GM19452 (cell line): ENCODE measurements at regions not wholly inside any gene's neighbourhood (a gene's known extent, or its start where the extent isn't known, plus 50 kb on each side); places are given as distances from the start of the nearest gene placed in this dataset.

Experiments used
- ATAC-seq: cut with Tn5 transposase; IDR thresholded peaks from one replicate; pipeline ENCODE4 v1.9.1; 2021; ENCODE audit not compliant: unreplicated experiment

DNA sequence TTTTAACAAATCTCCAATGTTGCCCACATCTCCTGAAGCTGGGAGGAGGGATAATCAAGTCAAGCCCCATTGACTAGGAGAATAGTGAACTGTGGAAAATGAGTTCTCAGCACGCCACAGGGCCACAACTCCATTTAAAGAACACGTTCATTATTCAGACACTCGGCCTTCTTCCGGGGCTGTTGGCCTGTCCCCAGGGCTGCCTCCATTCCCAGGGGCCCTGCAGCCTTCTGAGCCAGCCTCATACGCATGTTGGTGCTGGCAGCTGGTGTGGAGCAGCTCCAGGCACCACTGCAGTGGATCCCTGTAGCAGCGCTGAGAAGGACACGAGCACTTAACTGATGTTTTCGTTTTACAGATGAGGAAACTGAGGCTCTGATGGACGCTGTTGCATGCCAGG, 87.5 kb upstream of the RCN1 start:
- no peak for ATAC-seq

DNA sequence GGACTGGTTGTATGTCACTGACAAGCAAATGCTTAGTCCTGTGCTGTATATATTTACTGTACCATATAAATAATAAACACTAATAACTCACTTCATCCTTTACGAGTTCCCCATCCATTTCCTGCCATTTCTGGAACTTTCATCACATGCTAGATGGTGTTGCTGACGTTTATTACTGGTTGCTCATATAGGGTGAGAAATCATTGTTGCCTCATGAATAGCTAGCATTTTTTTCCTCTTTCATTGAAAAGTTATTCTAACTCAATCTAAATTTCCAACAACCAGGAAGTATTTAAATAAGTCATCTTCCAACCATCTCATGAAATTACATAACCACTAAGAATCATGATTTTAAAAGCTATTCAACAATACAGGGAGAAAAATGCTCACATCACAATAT, 88.6 kb upstream of the RCN1 start:
- ATAC-seq = no peak

DNA sequence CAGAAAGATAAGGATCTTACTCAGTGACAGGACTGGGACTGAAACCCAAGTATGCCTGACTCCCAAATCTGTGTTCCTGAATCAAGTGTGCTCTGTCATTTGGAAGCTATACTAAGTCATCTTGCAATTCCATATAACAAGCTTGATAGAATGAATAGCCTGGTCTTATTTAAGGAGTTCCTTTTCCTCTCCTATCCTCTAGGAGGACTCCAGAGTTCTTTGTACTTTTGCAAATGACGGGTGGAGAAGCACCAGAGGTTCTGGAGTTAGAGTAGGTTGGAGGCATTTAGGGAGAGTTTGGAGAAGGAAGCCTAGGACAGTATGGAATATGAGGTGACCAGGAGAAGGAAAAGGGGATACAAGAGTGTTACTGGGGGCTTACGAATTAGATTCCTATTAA, 92.9 kb upstream of the RCN1 start:
- ATAC-seq = no peak

DNA sequence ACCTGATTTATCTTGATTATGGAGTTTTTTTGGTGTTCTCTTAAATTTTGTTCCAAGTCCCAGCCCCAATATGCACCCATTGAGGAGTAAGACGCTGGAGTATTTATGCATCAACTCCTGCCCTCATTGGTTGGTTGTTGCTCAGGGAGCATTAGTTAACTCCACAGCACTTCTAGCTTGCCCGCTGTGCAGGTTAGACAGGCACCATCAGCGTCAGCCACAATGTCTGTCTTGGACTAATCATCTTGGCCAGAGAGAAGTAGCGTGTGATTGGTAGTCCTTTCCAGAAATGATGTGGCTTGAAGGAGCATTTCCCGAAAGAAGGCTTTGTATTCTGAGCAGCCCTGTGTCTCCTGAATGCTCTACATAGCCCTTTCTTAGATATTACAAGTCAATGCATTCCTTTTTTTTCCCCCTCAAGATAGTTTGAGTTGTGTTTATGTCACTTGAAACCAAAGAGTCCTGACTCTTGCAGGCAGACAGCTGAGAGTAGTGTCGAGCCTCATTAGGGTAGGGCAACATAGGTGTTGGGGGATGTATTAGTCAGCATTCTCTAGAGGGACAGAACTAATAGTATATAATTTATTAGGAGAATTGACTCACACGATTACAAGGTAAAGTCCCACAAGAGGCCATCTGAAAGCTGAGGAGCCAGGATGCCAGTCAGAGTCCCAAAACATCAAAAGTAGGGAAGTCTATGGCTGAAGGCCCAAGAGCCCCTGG, 94.6 kb upstream of the RCN1 start:
- no peak for ATAC-seq

DNA sequence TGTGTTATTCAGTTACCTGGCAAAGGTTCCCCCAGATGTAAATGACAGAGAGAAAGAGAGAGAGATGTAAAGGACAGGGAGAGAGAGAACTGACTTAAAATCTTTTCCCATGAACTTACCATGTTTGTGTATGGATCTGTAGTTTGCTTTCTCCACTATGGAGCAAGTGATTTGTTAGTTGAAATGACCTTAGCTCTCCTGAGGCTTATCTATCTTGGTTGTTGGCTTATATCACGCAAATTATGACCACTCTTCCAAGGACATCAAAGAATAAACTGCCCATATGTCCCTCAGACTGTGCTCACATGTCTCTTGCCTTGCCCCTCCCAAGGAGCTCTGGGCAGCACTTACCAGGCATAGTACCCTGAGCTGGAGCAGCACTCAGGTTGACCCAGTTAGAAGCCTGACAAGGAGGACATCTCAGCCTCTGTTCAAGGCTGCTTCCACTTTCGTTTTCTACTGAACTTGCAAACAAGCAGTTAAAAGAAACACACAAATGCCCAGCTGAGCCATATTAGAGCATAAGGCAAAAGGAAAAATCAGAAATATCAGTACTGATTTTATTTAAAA, 95.3 kb upstream of the RCN1 start:
- peak; percentile 69 for ATAC-seq

DNA sequence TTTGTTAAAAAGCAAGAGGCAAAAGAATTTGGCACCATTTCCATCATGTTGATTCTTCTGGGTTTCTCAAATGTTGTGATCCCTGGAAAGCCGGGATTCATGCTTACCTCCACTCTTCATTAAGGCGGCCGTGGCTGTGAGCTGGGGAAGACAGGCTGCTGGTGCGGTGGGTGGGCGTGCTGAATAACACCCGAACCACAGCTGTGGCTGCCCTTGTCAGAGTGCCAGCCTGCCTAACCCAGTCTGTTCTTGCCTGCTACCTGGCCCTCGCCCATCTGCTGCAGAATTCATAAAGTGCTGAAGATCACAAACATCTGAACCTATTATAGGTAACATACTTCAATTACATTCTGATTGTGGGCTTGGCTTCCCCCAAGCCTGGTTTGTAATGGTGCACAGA, 95.8 kb upstream of the RCN1 start:
- ATAC-seq = no peak

DNA sequence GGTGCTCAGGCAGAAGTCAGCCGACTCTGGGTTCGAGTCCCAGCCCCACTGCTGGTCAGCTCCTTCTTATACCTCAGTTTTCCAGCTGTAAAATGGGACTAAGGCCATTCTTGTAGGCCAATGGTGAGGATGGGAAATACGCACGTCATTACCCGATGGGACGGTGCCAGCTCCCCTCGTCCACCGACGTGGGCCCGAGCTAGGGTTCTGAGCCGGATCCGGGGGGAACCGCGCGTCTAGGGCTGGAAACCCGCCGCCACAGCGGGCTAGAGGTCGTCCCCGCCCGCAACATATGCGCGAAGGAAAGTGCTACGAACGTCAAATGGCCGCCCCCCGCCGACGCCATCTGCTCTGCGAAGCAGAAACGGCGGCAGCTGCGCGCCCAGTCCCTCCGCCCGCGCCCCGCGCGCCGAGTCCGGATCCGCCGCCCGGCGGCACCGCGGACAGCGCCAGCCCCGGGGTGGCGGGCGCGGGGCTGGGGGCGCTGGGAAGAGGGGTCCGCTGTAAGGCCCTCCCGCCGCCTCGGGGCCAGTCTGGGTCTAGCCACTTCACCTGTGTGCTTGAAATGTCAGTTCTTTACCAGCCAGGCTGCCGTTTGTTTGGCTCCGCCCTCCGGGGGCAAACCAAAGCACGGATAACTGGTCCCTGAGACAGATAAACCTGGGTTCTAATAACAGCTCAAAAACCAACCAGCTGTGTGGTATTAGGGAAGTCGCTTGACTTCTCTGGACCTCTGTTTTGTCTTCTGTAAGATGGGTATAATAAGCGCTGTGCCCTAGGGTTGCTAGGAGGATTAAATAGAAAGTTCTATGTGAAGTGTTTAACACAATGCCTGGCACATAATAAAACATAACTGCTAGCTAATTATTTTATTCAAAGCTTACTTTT, 103.5 kb upstream of the RCN1 start:
- ATAC-seq = no peak

DNA sequence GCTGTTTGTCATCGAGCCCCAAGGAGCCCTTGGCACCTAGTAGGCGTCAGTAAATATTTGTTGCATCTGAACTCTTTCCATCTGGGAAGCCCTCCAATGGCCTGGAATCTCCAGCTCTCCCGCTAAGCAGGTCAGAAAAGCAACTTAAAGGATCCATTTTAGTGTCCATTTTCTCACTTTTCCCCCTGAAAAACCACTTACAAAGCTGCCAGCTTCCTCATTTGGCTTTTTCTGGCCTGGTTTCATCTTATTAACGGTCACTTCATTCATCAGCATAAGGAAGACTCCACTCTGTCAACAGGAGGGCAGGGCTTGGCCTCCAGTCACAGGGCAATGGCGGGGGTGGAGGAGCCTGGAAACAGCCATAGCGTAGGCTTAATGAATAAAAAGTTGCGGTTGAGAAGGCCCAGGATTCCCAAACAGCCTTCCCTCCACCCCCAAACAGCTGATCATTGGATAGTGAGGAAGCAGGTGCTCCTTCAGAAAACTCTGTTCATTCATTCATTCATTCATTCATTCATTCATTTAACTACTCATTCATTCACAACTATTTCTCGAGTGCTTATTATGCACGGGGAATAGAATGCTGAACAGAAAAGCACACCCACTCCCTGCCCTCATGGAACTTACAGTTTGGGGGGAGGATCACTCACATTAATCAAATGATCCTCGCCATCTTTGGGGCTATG, 104.5 kb upstream of the RCN1 start:
- ATAC-seq = no peak

DNA sequence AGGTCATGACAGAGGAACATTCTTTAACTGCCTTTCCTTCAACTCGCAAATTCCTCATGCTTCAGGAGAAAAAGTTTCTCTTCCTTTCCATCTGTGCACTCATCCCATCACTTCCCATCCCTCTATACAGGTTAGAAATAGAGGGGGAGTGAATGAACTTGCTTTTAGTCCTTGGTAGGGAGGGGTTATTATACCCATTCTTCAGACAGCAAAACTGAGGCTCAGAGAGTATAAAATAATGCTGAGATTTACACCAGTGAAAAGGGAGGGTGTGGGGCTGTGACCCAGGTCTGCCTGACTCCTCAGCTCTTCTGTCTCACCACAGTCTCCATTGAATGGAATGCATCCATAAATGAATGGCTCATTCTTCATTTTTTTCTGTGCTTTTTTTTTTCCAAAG, 109.4 kb upstream of the RCN1 start:
- ATAC-seq = no peak

DNA sequence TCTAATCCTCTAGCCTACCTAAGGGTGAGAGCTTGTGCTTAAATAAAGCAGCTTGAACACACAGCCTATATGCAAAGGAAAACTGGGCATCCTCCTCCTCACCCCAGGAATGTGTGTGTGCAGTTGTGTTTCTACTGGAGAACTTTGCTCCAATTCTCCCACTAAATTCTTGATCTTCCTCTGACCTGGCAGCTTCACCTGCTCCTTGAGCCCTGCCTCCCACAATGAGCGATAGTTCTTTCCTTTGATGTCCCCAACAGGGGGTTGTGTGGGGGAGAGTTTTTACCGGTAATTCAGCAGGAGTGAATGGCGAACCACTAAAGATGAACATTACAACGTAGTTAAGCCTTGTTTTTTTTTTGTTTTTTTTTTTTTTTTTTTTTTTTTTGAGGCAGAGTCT, 113.5 kb upstream of the RCN1 start:
- no peak for ATAC-seq

DNA sequence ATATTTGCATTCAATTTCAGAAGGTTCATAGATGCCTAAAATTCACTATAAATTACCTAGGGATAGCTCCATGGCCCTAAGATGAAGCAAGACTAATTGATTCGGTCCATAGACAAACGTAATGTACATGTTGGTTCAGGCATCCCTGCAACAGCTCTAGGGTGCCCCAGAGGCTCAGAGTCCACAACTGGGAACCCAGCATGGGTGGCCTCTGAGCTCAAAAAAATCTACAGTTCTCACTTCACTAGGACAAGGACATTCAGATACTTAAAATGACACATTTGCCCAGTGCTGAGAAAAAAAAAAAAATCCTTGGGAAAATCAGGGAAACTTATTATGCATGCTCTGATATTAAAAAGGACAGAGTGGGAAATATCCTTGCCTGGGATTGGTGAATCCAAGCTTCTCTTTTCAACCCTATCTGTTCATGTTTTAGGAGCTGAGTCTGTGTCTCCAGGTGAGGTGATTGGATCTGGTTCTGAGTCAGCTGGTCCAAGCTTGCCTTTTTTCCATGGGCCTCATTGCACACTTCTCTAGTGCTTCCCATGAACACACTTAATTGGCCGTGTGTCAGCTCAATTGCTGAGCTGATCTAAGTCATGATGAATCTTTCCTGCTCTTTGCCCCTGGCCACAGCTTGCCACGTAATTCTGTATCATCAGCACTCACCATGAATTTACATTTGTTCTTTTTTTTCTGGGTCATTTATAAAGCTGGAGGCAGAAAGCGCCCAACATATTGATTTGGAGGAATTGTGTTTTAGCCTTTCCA, 116.3 kb upstream of the RCN1 start:
- no peak for ATAC-seq

DNA sequence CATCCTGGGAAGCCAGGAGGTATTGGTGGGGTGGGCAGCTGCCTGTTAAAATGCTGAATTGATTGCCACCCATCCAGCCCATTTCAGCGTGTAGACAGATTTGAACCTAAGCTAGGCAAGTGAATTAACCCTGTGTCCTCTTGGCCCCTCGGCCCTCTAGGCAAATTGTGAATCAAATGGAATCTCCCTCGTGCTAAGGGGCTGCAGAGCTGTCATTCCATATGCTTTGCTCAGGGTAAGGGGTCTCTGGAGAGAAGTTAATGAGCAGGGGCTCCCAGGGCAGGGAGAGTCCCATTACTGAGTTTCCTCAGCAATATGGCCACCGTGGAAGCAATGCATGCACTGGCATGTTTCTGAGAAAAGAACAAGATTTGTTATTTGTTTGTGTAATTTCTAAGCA, 117.7 kb upstream of the RCN1 start:
- no peak for ATAC-seq

DNA sequence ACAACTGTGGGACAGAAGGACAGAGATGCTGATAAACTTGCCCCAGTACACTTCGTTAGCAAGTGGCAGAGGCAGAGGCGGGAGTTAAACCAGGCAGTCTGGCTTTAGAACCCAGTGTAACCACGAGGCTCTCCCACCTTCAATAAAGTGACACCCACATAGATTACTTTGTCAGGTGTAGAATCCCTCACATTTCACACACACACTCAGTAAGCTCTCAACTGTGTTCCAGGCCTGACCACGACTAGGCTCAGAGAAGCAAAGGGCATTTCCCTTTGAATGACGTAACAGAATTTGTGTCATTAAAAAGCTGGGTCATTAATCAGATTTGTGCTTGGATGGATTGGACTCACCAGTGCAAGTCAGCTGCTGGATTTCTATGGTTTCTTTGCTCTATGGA, 118.3 kb upstream of the RCN1 start:
- no peak for ATAC-seq

DNA sequence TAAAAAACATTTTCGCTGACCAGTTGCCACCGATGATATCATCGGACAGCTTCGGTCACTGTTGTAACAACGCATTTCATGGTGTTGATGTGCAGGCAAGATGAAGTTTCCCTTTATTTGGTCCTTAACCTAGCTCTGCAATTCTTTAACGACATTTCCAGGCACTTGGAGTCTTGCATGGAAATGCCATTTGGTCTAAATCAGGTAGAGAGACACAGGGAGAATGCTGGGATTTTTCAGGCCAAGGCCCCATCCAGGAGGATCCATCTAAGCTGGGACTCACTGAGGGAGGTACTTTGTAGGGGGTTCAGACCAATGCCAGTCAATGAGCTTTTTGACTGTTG, 121.5 kb upstream of the RCN1 start:
- ATAC-seq = no peak

DNA sequence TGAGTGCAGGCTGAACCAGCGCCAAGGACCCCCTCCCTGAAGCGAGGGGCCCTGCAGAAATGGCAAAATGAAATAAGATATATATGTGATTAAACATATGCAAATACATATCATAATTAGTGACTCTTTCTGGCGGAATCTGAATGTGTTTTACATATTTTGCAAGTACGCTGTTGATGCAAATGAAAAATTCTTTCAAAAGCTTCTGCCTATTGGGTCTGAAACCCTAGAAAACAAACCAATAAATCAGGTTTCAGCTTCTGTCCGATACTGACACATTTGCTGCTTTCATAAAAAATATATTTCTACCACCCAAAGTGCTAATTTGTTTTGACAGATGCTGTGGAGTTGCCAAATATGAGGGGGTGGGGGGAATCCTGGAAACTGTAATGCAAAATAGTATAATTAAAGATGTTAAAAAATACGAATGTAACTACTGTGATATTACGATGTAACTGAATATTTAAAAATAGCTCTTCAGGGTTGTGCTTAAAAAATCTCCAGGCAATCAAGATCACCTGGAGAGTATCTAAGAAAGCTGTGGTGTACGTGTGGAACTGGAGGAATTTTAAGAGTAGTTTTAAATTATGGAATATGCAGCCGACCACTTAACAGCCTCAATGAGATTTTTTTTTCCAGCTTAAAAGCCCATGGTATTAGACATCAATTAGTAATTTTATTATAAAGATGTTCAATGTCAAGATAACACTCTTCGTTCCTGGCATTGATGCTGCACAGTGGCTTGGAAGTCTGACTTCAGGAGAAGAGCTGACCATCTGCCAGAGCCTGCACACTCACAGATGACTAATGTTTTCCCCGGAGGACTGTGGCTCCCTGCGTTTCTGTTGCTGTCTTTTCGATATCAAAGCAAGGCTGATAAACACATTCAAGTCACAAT, 122.2 kb upstream of the RCN1 start:
- ATAC-seq = no peak

DNA sequence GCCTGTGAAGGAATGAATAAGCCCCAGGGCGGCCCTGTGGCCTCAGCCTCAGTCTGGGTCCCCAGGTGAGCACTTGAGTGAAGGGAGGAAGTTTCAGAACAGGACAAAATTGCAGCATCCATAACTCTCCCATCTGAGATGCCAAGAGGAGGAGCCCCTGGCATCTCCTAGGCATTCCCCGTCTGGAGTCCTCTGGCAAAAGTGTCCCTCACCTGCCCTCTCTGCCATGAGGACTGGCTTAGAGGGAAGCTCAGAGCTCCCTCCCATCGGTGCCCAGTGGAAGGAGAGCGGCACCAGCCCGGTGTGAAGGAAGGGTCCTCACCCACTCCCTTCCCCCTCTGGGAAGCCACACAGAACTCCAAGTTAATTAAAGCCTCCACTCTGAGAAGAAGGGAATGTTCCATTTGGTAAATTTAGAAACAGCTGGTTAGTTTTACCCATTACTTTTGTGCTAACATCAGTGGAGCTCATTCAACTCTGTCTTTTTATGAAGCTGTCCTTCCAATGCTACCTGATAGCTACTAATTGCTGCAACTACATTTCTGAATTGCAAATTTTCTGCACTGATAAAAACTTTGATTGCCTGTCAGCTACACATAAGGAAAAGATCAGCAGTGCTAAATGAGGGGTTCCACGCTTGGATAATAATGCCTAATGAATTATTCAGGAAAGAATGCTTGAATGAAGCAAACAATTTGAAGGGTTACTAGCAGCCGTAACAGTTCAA, 123.3 kb upstream of the RCN1 start:
- ATAC-seq = no peak

DNA sequence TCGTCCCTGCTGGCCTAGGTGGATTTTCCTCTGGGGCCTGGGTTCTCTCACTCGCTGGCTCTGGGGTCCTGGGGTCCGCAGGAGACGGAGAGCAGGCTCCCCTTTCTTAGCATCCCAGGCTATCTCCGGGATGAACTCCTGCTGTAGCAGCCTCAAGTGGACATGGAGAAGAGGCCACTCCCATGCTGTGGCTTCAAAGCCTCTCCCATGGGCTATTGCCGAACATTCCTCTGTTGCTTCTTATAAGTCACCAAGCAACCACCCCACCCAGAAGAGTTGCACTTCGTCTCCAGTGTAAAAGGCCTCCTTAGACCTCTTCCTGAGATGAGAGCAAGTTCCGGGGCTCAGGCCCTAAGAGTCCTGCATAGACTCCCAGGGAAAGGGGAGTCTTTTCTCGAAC, 124.0 kb upstream of the RCN1 start:
- ATAC-seq = no peak

DNA sequence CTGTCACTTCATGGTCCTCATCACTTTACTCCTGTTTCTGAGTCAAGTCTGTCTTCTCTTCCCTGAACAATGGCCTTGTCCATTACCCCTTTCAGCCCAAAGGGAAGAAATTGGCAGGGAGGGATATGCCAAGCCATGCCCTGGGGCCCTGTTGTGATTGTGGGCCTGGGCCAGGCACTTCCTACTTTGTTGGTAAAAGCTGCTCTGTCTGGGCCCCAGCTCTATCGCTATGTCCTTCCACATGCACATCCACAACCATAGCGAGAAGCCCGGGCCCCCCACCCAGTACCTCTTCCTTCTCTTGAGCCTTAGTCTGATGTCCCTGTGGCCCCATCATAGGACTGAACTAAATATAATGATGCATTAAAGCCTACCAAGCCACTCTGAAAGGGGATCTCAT, 126.7 kb upstream of the RCN1 start:
- no peak for ATAC-seq

DNA sequence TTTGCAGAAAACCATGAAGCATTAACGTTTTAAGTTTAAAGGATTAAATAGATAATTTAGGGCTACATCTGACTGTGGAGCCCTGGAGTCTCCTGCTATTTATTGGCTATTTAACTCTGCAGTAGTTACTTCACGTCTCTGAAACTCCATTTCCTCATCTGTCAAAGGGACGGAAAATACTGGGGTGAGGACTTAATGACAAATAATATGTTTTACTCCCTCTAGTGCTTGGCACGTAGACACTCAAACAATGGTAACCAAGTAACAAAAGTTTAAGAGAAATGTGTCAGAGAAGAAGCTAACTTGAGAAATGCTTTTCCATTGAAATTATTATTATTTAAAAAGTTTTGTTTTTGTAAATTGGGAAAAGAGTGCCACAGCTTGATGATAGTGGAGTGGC, 130.7 kb upstream of the RCN1 start:
- no peak for ATAC-seq
